KBM-7 (cell line): ENCODE measurements at regions not wholly inside any gene's neighbourhood (a gene's known extent, or its start where the extent isn't known, plus 50 kb on each side); places are given as distances from the start of the nearest gene placed in this dataset.
"Not testable (repeated sequence)": the region's sequence is repeated elsewhere in the genome, so short reads cannot be mapped to it uniquely, and the experiment has no call there.

Source experiments
- DNase-seq: peaks from one replicate; pipeline ENCODE4 v3.0.0-alpha.2; 2015
- in situ Hi-C: fragments of 300-500 bp; cut with MboI; formaldehyde crosslinking; loops from 2 replicates; pipeline ENCODE4 v1.14.3; 2020; ENCODE audit warnings: low sequenced_read_pairs, low pct_unique_long_range_greater_than_20kb, mixed read lengths

DNA sequence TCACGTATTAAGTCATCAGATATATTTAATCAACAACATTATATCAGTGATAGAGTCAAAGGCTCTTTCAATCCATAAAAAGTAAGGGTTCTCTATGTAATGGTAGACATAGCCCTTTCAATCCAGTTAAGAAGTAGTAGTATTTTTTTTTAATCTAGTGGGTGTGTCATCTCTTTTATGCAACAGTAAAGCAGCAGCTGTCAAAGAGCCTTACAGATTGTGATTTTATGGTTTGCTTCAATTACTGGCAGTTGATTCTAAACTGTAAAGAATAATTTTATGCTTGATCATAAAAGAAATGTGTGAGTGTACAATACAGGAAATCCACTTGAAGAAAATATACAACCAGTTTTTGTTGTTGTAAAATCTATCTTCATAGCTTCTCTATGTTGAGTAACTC, 902.6 kb upstream of the MBL2 start:
- in situ Hi-C loops: no loop called here
- DNase-seq: no peak

GRCh38 chr10:53667063-53667462, 894.5 kb upstream of the MBL2 start:
- no peak for DNase-seq
- in situ Hi-C loops: no loop called here

- DNase-seq: peak; percentile 1
- in situ Hi-C loops: no loop called here
Measured at GRCh38 chr10:53664282-53665019, 891.9 kb upstream of the MBL2 start.

- in situ Hi-C loops: no loop called here
- DNase-seq: no peak
Measured at GRCh38 chr10:53650794-53651193, 878.2 kb upstream of the MBL2 start.

- in situ Hi-C loops, DNase-seq: not testable (repeated sequence)
Measured at GRCh38 chr10:53647221-53647620, 874.6 kb upstream of the MBL2 start.

- in situ Hi-C loops: no loop called here
- DNase-seq: no peak
Measured at GRCh38 chr10:53646525-53646924, 873.9 kb upstream of the MBL2 start.

DNA sequence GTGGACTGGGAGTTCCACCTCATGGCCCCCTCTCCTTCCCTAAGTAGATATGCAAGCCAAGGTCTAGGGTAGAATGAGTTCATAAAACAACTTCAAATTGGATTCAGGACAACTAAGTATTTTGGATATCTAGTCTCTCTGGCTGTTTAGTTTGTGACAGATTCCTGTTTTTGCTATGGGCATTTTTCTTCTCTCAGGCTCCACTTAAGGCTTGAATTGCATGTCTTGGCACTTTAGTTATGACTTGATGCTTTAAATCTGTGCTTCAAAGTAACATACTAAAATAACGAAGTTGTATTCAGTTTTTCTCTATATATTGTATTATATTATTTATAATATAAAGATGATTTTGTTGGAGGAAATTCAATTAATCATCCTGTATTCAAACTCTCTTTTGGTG, 873.4 kb upstream of the MBL2 start:
- DNase-seq: no peak
- in situ Hi-C loops: no loop called here

GRCh38 chr10:53638006-53638405, 865.4 kb upstream of the MBL2 start:
- DNase-seq: peak; percentile 3
- in situ Hi-C loops: no loop called here

DNA sequence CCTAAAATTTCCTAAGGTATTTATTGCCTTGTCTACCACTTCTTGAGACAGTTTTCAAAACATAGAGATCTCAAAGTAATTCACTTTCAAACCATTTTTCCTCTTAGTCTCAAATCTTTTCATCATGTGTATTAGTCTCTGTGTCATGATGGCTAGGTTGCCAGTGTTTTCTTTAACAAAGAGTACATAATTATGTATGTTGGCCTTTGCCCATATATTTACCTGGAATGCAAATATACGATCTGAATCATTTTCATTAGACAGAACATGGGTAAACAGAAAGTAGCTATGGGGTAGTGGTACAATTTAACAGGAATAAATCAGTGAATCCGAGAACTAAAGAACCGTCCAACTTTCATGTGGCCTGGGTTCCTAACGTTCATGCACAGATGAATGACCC, 852.1 kb upstream of the MBL2 start:
- in situ Hi-C loops: no loop called here
- no peak for DNase-seq

DNA sequence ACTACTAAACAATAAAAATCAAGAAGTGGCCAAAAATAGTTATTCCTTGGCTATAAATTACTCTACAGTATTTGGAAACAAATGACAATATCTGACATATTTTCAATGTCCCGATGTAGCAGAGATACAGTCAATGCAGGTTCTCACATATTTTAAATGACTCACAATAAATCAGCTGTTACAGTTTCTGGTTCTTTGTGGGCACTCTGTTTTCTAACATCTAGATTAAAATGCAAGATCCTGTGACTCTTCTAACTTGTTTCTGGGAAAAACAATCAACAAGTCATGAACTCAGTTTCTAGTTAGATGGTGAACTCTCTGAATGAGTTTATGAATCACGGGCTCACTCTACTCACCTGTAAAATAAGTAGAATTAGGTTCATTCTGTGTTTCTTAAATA, 849.6 kb upstream of the MBL2 start:
- no peak for DNase-seq
- in situ Hi-C loops: no loop called here

DNA sequence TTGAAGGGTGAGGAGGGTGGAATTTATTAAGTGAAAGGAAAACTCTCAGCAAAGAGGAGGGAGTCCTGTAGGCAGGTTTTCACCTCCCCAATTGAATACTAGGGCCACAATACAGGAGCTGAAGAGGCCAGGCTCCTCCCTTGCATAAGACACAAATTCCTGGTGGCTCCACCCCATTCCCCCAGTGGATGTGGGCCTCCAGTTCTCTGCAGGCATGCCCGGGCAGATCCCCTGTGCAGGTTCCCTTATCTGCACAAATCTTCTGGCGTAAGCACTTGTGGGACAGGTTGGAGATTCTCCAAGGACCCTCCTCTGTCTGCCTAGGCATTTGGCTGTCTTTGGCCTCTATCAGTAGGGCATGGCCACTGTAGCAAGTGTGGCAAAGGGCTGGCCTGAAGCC, 847.1 kb upstream of the MBL2 start:
- in situ Hi-C loops: no loop called here
- DNase-seq: peak; percentile 30

GRCh38 chr10:53607691-53608090, 835.1 kb upstream of the MBL2 start:
- in situ Hi-C loops: no loop called here
- DNase-seq: no peak

DNA sequence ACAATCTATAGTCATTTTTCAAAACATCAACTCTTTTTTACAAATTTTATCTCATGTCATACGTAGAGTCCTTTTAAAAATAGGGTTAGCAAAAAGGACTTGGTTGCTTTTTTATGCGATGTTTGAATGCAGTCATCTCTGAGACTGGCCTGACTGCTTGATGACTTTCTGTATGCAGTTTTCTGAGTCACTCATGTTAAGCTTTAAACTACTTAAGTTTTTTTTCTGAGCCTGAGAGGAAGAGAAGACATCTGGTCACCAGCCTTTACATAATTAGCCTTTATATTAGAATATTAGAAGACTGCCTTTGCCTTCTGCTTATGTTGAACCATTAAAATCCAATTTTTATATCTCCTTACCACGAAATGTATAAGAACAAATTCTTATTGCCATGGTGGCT, 834.4 kb upstream of the MBL2 start:
- no peak for DNase-seq

DNA sequence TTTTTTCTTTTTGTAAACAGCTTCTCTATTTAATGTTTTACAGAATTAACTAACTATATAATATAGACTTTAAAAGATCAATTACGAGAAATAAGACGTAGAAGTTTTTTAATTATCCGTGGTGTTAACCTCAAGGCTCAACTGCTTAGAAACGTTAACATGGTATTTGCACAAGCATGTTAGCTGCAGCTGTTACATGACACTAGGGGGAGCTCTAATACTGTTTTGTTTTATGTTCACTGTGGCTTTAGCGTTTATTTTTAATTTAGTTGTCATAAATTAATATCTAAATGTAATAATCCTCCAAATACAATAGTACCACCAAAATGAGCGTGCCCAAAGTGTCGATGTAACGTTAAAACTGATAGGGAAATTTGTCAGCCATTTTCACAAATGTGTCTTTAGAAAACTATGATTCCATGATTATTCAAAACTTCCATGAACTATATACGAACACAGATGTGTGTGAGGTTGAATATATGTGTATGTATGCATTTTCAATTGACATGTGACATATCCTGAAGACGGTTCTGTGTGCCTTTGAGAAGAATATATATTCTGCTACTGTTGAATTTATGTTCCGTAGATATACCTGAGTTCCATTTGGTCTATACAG, 828.8 kb upstream of the MBL2 start:
- DNase-seq: peak; percentile 30
- in situ Hi-C loops: no loop called here

More for the DNA sequence above, 834.4 kb upstream of the MBL2 start:
- in situ Hi-C loops: no loop called here

DNA sequence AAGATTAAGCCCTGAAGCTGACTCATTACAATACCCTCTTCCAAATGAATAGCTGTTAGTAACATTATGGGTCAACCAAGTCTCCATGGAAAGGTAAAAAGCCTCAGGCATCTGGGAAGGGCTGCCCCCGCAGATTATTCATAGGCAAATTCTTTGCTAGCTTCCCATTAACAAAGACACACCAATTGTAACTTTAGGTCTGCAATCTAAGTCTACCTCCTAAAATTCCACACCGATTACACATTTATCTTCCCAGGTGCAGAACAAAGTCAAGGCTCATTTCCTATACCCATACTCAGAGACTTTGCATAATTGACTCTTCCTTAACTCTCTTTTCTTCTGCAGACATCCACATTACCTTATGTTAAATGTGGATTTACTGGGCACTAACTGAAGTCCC, 826.3 kb upstream of the MBL2 start:
- no peak for DNase-seq
- in situ Hi-C loops: no loop called here

- DNase-seq: no peak
- in situ Hi-C loops: no loop called here
Measured at GRCh38 chr10:53597835-53598251, 825.3 kb upstream of the MBL2 start.

- no peak for DNase-seq
- in situ Hi-C loops: no loop called here
Measured at GRCh38 chr10:53580465-53580864, 807.9 kb upstream of the MBL2 start.

DNA sequence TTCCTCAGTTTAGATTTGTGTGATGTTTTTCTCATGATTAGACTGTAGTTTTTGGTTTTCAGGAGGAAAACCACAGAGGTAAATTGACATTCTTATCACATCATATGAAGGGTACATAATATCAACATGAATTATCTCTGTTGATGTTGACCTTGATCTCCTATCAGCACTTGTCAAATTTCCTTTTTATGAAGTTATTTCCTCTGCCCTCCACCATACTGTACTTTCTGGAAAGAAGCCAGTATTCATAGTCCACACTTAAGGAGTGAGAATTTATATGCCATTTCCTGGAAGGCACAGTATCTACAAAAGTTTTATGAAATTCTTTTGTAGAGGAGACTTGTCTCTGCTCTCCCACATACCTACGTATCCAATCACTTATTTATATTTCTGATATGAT, 807.2 kb upstream of the MBL2 start:
- in situ Hi-C loops: no loop called here
- DNase-seq: no peak

DNA sequence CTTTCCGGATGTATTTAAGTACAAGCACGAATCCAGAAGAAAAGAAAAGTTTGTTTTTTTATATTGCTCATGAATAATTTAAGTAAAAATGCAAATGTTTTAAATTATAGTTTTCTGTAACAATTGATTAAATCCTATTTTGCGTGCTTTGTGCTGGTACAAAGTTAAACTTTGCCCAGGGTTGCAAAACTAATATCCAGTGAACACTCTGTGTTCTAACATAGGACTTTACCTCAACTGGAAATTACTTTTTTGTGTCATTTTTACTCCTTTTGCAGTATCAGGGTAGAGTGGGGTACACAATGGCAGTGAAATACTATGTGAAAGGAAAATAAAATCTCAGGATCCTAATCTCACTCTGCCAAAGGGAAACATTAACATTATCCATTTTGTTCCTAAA, 801.4 kb upstream of the MBL2 start:
- no peak for DNase-seq
- in situ Hi-C loops: no loop called here

DNA sequence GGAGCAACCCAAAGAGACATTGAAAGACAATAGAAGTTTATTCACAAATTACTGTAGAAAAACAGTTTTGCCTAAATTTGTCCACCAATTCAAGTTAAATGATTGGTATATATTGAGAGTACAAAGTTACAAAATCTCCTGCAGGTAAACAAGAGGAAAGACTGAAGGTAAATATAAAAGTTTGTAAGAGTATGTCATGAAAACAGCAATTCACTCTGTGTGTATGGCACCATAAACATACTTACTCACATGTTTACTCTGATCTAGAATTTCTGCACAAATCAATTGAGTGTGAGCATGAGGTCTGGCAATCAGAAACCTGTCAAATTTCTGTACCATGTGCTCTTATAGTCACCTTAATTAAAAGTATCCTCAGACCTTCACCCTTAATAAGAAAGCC, 800.9 kb upstream of the MBL2 start:
- in situ Hi-C loops: no loop called here
- DNase-seq: no peak

DNA sequence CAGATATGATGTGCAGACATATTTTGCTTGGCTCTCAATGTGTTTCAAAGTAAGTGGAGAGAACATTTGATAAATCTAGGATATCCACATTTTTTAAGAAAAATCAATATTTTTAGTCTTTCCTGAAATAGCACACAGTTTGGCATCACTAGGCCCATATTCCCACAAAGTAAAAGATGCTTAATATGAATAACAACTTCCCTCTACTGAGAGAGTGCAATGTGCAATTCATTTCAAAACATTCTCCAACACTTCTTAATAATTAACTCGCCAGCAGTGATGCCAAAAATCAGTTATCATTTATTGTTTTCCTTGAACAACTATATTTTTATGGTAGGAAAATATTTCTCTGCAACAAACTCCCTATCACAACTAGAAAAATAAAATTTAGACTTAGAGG, 800.2 kb upstream of the MBL2 start:
- no peak for DNase-seq
- in situ Hi-C loops: no loop called here
